ENCODE measurements at regions not wholly inside any gene's neighbourhood (a gene's known extent, or its start where the extent isn't known, plus 50 kb on each side); places are given as distances from the start of the nearest gene placed in this dataset.

DNA sequence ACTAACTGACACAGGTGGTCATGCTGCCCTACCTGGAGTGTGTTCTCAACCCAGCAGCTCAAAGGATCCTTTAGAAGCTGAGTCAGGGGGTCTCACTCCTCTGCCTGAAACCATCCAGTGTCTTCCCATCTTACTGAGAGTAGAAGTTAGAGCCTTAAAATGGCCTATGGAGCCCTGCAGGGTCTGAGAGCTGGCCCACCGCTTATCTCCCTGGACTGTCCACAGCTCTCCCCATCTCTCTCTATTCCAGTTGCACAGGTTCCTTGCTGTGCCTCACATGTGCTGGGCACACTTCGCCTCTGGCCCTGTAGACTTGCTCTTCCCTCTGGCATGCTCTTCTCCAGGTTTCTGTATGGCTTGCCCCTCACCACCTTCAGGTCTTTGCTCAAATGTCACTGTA lies 148.6 kb upstream of the CACNA1E start:
- TF ChIP-seq, protein P1, sequence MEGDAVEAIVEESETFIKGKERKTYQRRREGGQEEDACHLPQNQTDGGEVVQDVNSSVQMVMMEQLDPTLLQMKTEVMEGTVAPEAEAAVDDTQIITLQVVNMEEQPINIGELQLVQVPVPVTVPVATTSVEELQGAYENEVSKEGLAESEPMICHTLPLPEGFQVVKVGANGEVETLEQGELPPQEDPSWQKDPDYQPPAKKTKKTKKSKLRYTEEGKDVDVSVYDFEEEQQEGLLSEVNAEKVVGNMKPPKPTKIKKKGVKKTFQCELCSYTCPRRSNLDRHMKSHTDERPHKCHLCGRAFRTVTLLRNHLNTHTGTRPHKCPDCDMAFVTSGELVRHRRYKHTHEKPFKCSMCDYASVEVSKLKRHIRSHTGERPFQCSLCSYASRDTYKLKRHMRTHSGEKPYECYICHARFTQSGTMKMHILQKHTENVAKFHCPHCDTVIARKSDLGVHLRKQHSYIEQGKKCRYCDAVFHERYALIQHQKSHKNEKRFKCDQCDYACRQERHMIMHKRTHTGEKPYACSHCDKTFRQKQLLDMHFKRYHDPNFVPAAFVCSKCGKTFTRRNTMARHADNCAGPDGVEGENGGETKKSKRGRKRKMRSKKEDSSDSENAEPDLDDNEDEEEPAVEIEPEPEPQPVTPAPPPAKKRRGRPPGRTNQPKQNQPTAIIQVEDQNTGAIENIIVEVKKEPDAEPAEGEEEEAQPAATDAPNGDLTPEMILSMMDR (IDR thresholded peaks at IDR 0.05; ENCODE audit: borderline replicate concordance, control extremely low read depth, extremely low read depth, insufficient read depth, missing control alignments): no peak
- no peak for DNase-seq (ENCODE audit: low spot score)
- in situ Hi-C loops (cut with MboI; ENCODE audit: low sequenced_read_pairs, unreplicated experiment): no loop called here

DNA sequence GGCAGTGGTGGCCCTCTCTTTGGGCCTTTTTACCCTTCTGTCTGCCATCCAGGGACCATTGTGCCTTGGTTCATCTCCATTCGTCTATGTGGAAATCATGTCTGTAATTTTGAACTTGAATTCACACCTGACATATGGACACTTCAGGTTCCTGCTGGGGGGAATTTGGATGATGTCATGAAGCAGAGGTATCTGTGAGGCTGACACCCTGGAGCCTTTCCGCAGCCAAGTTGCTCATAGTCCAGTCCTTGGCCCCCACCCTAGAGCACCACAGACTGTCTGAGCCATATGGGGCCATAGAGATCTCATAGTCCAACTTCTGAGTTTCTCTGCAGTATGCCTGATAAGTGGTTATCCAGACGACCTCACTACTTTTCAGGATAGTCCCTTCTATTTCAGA lies 147.7 kb upstream of the CACNA1E start:
- in situ Hi-C loops (cut with MboI; ENCODE audit: low sequenced_read_pairs, unreplicated experiment): no loop called here
- TF ChIP-seq, protein P1 (IDR thresholded peaks at IDR 0.05; ENCODE audit: borderline replicate concordance, control extremely low read depth, extremely low read depth, insufficient read depth, missing control alignments): no peak
- no peak for DNase-seq (ENCODE audit: low spot score)

DNA sequence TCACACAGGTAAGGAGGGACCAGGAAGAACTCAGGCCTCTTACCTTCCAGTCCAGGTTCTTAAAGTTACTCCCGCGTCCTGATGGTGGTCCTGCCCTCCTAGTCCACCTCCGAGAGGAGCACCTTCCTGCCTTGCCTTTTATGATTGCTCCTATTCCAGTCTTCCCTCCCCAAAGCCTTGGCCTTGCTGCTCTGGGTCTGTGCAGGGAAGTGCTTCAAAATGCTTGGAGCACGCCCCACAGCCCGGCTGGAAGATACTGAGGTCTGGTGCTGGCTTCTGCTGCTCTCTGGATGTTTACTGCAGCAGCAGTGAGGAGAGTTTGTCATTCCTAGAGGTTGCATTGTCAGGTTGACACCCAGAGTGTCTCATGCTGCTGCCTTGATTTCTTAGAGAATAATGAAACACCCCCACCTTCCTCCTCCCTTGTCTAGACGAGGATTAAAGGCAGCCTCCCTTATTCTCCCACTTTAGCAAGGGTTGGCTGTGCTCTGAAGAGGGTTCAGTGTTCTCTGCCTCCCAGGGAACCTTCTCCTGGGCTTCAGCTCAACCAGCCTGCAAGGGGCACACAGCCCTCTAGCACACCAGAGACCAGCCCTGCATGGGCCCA lies 142.2 kb upstream of the CACNA1E start:
- in situ Hi-C loops (cut with MboI; ENCODE audit: low sequenced_read_pairs, unreplicated experiment): no loop called here
- TF ChIP-seq, protein P1 (IDR thresholded peaks at IDR 0.05; ENCODE audit: borderline replicate concordance, control extremely low read depth, extremely low read depth, insufficient read depth, missing control alignments): no peak
- no peak for DNase-seq (ENCODE audit: low spot score)

DNA sequence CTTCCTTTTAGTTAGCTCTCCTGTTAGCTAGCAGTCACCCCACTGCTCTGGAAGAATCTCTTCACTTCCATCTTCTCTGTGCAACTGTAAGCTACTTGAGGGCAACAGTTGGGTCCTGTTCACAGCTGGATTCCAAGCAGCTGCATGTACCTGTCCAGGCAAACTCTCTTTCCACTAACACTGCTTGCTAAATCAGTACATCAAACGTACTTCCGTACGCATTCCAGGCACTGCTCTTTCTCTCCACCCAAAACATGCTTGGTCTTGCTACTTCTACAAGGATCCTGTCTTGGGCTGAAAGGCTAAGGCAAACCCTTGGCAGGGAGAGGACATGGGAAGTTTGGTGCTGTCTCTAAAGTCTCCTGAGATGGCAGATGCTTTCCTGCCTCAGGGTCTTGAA lies 139.2 kb upstream of the CACNA1E start:
- no peak for DNase-seq (ENCODE audit: low spot score)
- TF ChIP-seq, protein P1 (IDR thresholded peaks at IDR 0.05; ENCODE audit: borderline replicate concordance, control extremely low read depth, extremely low read depth, insufficient read depth, missing control alignments): no peak
- in situ Hi-C loops (cut with MboI; ENCODE audit: low sequenced_read_pairs, unreplicated experiment): no loop called here

DNA sequence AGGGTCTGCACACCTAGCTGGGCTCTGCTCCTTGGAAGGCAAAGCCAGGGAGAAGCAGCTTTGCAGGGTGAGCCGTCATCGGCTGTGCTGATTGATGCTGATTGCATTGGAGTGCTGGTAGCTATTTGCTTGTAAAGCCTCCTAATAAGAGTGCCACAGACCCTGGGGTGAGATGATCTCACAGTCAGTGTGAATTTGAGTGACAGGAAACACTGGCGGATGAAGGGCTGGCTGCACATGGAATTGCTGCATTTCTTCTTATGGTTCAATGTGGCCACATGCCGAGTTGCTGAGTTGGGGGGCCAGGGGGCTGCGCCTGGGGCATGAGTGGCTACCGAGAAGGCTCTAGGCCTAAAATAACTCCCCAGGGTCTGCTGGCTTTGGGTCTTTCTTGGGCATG lies 138.2 kb upstream of the CACNA1E start:
- TF ChIP-seq, protein P1 (IDR thresholded peaks at IDR 0.05; ENCODE audit: borderline replicate concordance, control extremely low read depth, extremely low read depth, insufficient read depth, missing control alignments): no peak
- no peak for DNase-seq (ENCODE audit: low spot score)
- in situ Hi-C loops (cut with MboI; ENCODE audit: low sequenced_read_pairs, unreplicated experiment): no loop called here

DNA sequence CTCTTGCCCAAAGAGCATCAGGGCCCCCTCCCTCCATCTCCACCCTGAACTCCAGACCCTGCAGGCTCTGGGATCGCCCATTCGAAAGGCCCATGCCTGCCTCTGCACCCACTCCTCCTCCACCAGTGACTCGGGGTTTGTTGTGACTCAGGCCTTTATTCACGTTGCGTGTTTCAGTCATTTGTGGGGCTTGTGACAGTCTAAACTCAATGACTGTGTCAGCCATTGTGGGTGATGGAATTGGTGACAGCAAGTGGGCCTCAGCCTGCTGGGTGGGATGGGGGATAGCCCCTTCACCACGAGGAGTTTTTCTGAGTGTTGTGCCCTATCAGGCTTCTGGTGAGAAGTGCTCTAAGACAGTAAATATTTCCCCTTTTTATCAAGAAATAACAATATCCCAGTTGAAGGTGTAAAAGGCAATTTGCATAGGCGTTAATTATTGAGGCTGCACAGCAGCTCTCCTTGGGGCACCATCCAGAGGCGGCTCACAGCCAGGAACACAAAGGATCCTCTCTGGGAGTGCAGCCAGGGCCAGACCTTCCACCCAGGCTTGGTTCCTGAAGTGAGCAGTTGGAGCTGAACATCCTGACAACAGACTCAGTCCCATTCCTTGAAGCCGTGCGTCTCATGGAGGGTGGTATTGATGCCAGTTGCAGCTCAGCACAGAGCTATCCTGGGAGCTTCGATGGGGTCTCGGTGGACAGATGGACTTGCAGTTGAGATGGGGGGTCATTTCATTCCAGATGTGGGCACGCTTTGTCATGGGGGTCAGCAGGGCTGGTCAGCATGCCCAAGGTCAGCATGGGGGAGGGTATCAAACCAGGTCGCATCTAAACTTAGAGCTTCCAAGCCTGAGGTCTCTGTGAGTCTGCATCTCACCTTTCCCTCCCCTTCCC lies 135.6 kb upstream of the CACNA1E start:
- in situ Hi-C loops (cut with MboI; ENCODE audit: low sequenced_read_pairs, unreplicated experiment): no loop called here
- TF ChIP-seq, protein P1 (IDR thresholded peaks at IDR 0.05; ENCODE audit: borderline replicate concordance, control extremely low read depth, extremely low read depth, insufficient read depth, missing control alignments): no peak
- no peak for DNase-seq (ENCODE audit: low spot score)

All from GM13976 (cell line).